ENCODE measurements at regions not wholly inside any gene's neighbourhood (a gene's known extent, or its start where the extent isn't known, plus 50 kb on each side); places are given as distances from the start of the nearest gene placed in this dataset.
A peak's percentile ranks its signal among the peaks of the same experiment; 100 is the strongest.
"Not testable (repeated sequence)": the region's sequence is repeated elsewhere in the genome, so short reads cannot be mapped to it uniquely, and the experiment has no call there.

DNA sequence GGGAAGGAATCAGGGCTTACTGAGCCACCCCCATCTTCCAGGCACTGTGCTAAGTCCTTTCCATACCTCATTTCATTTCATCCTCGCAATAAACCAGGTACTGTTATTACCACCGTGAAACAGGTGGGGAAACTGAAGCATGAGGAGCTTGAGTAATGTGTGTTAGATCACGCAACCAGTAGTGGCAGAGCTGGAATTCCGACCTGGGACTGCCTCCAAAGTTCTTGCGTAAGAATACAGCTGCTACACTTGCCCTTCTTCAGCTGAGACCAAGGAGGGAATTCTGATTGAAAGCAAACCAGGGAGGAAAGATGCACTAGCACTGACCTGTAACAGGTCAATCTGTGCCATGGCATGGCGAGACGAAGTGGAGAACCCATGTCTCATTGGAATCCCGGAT lies 113.4 kb upstream of the MSX2 start:
- DNase-seq, result no peak

DNA sequence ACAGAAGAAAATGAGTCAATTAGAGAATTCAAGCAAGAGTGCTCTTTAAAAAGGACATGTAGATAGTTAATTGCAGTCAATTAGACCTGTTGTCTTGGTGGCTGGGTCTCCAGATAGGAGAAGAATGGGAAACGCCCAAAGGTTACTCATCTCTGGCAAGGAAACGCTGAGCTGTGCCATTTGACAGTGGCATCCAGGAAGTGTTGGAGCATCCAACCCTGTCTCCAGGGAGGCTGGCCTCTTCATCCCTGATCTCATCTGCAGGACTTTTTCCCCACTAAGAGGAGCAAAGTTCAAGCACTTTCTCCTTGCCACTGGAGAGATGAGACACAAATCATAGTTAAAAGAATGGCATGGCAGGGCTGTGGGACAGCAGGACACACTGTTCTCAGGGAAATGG lies 111.7 kb upstream of the MSX2 start:
- peak; percentile 87 for DNase-seq

DNA sequence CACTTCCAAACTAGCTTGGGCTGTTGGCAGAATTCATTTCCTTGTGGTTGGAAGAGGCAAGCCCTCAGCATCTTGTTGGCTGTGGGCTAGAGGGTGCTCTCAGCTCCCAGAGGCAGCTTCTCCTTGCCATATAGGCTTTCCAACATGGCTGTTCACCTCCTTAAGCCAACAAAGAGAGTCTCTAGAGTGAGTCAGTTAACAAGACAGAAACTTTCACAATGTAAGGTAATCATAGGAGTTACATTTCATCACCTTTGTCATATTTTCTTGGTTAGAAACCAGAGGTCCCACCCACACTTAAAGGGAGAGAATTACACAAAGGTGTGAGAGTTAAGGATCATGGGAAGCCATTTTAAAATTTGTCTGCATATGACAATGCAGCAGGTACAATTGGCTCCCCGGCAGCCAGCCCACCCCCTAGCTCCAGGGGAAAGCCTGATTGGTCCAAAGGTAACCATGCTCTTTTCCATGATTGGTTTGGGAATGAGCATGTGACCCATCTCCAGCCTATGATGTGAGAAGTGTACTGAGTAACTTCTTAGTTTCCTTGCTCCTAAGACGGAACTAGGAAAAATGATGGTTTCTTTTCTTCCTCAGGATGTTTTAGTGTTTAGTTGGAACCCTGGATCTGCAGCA lies 109.8 kb upstream of the MSX2 start:
- DNase-seq, result no peak

DNA sequence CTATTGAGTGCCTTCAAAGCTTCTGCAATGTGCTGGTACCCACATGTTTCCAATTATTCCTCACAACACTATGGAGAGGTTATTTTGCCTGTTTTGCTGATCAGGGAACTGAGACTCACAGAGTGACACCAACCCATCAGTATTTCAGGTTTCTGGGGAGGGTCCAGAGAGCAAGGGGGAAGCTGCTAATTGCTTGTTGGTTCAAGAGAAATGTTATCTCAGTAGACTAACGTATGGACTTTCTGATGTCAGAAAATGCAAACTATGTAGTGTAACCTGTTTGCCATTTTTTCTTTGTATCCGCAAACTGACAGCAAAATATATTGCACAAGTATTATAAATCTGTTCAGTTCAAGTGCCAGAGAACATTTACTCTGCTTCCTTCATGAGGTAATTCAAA lies 108.3 kb upstream of the MSX2 start:
- DNase-seq, result peak; percentile 75

DNA sequence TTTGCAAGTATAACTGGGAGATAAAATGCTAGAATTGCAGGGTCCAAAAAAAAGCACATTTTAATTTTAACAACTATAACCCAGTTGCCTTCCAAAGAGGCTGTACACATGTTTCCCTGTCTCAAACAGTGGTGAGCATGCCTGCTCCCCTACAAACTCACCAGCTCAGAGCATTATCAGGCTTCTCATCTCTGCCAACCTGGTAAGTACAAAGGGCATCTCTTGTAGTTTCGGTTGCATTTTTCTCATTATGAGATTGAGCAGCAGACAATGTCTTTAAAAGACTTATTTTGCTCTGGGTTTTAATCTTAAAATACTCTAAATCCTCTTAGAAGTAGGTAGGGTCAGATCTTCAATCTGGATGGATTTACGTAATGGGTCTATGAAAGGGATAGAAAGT lies 107.1 kb upstream of the MSX2 start:
- no peak for DNase-seq

DNA sequence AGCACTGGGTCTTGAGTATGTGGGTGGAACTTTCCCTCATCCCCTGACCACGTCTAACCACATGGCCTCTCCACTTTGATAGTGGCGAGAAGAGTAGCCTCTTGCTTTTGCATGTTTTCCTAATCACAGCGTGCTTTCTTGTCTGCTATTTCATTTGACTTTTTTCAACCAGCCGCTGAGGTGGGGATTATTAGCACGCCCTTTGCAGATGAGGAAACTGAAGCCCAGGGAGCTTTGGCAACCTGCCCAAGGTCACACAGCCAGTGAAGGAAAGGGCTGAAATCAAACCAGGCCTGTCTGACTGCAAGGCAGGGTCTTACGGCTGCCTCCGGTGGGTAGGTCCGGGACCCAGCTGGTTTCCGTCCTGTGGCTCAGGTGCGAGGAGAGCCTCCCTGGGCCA lies 106.5 kb upstream of the MSX2 start:
- DNase-seq, result no peak

DNA sequence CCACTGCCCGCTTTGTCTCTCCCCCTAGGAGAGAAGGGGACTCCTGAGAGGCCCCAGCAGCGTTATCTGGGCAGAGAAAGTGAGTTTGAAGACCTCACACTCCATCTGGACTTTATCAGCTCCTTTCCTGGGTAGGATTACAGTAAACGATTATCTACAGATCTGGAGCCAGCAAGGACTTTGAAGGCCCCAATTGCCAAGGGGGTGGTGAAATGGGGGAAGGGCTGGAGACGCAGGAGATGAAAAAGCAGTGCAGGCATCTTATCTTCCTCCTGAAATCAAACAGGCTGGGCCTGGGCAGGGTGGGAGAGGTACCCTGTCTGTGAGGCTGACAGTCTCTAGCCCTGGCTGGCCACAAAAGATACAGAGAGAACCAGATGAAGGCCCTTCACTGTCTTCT lies 105.8 kb upstream of the MSX2 start:
- DNase-seq, result peak; percentile 91

DNA sequence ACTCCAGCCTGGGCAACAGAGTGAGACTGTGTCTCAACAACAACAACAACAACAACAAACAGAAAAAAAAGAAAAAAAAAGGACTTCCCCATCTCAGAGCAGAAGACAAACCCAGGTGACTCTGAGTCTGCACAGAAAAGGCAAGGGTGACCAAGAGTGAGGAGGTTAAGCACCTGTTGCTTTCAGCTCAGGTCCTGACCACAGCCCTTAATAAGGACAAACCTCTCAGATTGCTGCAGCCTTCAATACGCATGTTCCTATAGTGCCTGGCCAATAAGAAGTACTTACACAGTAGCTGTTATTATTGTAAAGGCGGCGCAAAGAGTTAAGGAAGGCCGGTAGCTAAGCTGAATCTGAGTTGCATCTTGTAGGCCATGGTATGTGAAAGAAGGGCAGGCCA lies 102.3 kb upstream of the MSX2 start:
- no peak for DNase-seq

DNA sequence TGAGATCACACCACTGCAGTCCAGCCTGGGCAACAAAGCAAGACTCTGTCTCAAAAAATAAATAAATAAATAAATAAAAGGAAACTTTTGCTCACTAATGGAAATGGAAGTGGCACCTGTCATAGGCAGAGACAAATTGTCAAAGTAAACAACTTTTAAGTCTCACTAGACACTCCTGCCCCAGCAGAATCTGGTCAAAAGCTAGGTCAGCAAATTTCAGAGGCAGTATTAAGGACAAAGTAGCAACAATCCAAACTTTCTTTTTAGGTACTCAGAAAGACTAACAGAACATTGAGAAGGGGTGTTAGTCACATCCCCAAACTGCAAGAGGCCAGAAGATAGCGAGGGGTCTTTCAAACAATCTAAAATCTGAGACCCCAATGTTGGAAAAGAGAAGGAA lies 101.4 kb upstream of the MSX2 start:
- DNase-seq, result no peak

DNA sequence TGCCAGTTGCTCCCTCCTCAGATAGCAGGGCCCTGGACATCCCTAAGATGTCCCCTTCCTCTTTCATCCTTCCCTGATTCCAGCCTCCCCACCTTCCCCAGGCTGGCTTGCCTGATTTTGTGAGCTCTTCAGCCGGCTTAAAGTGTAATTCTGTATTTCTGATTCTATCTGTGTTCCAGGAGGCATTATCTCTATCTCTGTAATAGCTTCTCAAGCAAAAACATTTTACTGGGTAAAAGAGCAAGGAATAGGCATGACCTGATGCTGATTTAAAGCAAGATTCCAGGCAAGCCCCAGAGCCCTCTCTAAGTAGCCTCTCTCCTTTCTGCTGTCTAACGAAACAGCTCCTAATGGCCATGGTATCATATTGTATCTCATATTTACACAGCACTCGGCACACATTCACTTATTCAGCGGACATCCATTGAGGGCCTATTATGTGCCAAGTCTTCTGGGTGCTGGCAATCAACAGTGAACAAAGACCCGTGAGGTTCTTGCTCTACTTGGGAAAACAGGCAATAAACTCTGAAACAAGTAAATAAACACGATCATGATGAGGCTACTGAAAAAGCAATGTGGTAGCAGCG lies 100.9 kb upstream of the MSX2 start:
- no peak for DNase-seq

DNA sequence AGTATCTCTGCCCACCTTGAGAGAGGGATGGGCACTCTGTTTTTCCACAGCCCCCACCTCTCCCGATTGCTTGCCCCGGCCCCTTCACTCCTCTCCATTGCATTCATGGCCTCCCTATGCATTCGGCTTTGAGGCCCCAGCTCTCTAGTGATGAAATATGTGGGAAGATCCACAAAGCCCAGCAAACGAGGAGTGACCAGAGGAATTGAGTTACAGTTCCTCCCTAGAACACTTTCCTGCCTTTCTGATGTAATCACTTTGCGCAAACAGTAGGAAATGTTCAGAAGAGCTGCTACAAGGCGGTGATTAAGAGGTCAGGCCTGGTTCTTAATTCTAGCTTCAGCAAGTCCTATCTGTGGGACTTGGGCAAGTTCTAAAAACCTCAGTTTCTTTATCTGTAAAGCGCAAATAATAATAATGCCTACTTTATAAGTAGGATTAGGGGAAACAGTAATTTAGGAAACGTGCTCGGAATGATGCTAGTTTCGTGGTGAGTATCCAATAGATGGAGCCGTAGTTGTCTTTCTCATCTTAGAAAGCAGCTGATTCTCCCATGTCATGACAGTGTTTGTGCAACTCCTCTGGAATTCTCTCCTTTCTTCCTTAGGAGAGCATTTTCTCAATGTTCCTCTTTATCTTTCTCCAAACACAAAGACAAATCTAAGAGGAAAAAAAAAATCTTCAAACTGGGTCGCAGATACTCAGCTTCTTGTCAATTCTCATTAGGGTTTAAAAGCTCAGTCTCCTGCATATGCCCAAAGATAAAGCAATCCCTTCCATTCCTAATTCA lies 99.5 kb upstream of the MSX2 start:
- no peak for DNase-seq

DNA sequence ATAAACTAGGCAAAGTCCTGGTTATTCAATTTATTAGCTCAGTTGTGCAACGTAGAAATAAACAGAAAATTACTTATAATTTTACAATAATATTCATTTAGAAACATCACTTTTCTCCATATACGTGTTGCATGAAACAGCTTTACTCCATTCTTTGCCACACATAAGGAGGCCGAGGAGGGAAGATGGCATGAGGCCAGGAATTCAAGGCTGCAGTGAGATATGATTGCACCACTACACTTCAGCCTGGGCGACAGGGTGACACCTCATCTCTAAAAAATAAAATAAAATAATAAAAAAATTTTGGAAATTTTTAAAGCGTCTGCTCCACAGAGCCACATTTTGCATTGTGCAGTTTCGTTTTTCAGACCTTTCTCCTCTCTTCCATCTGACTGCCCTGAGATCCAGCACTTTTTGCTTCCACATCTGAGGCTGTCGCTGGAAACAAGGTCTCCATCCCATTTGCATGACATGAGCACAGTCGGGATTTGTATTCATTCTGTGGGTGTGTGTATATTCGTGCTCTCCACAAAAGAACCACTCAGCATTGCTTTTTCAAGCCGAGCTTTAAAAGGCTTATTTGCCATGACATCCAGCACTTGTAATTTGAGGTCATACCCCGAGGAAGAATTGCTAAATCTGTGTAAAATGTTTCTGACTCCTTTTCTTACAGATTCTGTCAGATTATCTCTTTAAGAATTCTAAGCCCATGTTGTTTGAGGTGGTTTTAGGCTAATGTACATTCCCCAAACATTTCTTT lies 98.6 kb upstream of the MSX2 start:
- no peak for DNase-seq

DNA sequence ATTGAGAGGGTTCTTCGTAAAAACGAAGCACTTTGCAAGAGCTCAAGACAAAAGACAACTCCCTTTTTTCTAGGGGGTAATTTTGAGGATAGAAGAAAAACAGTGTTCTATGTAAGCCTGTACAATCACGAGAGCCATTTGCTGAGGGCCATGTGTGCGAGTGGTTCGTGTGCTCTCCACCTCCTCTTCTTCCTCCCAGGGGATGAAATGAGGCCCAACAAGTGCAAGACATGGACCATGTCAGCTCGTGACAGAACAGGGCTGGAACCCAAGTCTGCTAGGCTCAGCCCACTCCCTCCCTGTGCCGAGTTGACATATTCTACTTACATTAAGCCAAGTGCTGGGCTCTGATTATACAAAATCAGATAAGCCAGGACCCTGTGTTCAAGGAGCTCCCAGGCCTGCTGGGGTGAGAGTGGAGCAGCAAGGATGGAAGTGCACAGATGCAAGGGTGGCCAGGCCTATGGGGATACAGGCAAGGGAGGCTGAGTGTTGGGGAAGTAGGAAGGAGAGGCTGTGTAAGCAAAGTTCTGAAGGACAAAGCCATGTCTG lies 97.9 kb upstream of the MSX2 start:
- peak; percentile 52 for DNase-seq

DNA sequence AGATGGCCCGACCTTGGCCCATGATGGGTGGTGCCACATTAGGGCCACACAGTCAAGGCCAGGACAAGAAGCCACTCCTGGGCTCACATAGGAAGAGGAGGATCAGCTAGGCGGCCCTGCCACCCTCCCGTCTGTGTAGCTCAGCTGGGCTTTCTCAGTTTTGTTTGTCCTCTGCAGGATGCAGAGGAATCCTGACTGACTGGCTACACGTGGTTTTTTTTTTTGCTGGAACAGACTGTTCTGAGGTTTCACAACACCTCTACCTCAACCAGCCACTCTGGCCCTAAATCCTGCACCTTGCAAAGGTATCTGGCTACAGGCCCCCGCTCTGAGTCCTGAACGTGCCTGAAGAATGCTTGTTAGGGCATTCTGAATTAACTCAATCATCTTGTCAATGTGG lies 88.3 kb upstream of the MSX2 start:
- peak; percentile 61 for DNase-seq

DNA sequence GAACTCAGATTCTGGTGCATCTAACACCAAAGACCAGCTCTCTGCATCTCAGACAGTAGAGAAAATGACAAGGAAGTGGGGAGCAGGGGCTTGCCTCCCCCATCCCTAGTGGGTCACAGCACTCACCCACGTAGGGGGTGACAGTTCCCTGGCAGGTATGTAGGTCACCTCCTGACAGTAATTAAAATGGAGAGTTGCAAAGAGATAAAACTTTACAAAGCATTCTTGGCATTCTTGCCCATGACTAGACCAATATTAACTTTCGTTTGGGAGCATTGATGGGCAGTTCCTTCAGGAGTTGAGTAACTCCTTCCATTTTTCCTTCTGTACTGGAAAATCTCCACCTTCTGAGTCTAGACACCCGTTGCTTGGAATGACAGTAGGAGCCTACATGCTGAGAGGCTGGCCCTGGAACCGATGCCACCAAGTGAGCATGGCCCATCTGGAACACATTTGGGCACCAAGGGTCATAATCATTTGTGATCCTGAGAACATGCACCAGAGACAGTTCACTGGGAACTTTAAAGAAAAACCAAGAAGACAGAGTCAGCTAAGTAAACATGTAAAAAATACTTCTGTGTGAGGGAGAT lies 81.5 kb upstream of the MSX2 start:
- DNase-seq, result no peak

DNA sequence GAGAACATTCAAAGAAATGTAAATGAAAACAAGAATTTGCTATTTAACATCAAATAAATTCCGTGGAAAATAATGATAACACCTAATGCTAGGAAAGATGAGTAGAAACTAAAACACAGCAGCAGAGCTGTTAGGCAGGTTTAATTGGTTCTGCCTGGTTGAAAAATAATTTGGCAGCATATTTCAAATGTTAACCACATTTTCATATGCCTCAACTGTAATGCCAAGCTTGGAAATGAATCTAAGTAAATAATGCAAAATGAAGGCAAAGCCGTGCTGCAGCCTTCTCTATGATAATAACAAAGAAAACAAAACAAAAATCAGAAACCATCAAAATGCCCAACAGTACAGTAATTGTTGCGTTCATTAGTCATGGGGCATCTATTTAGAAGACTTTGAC lies 79.9 kb upstream of the MSX2 start:
- DNase-seq, result no peak

DNA sequence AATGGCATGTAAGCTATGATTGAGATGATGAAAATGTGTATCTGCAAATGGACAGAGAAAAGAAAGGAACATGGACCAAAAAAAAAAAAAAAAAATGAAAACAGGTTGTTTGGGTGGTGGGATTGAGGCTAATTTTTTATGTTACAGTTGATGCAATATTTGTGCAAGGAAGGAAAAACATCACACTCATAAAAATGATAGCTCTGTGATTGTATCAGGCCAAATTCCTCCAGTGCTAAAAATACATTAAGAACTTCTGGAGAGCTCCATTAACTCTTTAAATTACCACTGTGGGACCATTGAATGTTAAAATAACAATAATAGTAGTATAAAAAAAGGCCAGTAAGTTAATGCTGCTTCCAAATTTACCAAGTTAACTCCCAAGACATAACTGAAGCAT lies 79.5 kb upstream of the MSX2 start:
- DNase-seq, result no peak

DNA sequence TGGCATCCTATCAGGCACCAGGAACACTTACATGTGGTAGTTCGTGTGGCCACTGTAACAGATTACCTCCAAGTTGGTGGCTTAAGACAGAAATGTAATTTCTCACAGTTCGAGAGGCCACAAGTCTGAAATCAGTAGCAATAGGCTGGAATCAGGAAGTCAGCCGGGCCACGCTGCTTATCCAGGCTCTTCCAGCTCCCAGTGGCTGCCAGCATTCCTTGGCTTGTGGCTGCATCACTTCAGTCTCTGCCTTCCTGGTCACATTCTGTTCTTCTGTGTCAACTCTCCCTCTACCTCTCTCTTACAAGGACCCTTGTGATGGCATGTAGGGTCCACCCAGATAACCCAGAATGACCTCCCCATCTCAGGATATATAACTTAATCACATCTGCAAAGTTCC lies 78.7 kb upstream of the MSX2 start:
- peak; percentile 8 for DNase-seq

DNA sequence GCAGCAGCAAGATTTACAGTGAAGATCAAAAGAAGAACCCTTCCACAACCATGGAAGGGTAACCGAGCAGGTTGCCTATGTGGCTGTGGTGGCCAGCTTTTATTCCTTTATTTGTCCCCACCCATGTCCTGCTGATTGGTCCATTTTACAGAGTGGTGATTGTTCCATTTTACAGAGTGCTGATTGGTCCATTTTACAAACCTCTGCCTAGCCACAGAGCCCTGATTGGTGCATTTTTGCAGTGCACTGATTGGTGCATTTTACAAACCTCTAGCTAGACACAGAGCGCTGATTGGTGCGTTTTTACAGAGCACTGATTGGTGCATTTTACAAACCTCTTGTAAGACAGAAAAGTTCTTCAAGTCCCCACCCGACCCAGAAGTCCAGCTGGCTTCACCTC lies 75.8 kb upstream of the MSX2 start:
- not testable (repeated sequence) for DNase-seq

DNA sequence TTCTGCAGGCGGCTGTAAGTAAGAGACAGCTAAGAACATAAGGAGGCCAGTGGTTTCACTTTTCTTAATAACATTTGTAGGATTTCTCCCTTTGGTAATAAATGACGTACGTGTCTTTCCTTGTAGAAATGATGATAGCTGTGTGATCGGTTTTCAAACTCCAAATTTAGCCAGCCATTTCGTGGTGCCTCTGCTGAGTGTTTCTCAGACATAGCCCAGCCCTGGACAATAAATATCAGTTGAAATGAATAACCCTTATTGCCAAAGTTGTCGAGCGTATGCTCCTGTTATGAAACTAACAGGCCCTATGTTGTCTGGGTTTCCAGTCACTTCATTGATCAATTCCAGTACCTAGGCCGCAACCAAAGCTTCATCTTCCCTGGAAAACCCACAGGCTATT lies 75.0 kb upstream of the MSX2 start:
- no peak for DNase-seq

DNA sequence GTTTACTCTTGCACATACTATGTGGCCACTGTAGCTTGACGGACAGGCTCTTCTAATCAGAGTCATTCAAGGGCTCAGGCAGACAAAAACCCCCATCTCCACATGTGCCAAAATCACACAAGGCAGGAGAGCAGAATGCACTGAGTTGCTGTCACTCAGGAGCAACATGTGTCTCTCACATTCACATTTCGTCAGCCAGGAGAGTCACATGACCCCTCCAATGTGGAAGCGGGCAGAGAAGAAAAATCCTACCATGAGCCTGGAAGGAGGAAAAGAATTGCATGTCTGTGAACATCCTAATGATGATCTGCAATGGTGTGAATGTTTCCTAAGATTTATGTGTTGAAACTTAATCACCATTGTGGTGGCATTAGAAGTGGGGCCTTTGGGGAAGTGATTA lies 69.9 kb upstream of the MSX2 start:
- DNase-seq, result no peak

DNA sequence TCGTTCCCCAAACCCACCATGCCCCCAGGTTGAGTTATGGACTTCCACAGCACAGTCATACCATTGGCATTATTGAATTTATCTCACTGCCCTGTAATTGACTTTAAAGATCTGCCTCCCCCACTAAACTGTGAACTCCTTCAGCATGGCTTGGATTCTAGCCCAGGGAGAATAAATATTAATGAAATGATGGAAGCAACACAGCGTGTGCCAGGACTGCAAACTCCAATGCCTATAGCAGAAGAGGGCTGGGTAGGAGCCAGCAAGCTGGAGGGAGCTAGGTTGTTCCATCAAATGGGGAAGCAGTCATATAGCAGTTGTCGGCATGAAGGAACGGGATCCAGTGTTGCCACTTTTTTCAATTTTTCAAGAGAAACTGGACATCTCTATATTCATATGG lies 69.0 kb upstream of the MSX2 start:
- DNase-seq, result no peak
